GM10266 (cell line): ENCODE measurements at regions not wholly inside any gene's neighbourhood (a gene's known extent, or its start where the extent isn't known, plus 50 kb on each side); places are given as distances from the start of the nearest gene placed in this dataset.

Experiments
- DNase-seq: peaks from one replicate; pipeline ENCODE4 v3.0.0; 2012; ENCODE audit errors: extremely low spot score
- CTCF ChIP-seq: IDR thresholded peaks from 2 replicates; pipeline ENCODE4 v1.5.1; 2012; ENCODE audit warnings: mild to moderate bottlenecking, low read depth; ENCODE audit not compliant: control insufficient read depth, insufficient read depth; ENCODE audit errors: missing control alignments

GRCh38 chr4:137063961-137064360, 468.3 kb downstream of the PCDH18 start:
- TF ChIP-seq CTCF: no peak
- DNase-seq: no peak

- DNase-seq: no peak
- TF ChIP-seq CTCF: no peak
Measured at GRCh38 chr4:137043184-137043583, 489.1 kb downstream of the PCDH18 start.

GRCh38 chr4:137039370-137039769, 492.9 kb downstream of the PCDH18 start:
- TF ChIP-seq CTCF: no peak
- no peak for DNase-seq

- no peak for DNase-seq
Measured at GRCh38 chr4:137032222-137032621, 500.1 kb downstream of the PCDH18 start.

GRCh38 chr4:137029026-137029425, 503.3 kb downstream of the PCDH18 start:
- DNase-seq: no peak
- no peak for TF ChIP-seq CTCF

More at GRCh38 chr4:137032222-137032621, 500.1 kb downstream of the PCDH18 start:
- TF ChIP-seq CTCF: no peak

- DNase-seq: no peak
- no peak for TF ChIP-seq CTCF
Measured at GRCh38 chr4:137025484-137026059, 506.7 kb downstream of the PCDH18 start.

GRCh38 chr4:137015426-137016409, 516.6 kb downstream of the PCDH18 start:
- DNase-seq: no peak
- no peak for TF ChIP-seq CTCF
